Fibroblast of peridontal ligament (primary cell): ENCODE measurements at regions not wholly inside any gene's neighbourhood (a gene's known extent, or its start where the extent isn't known, plus 50 kb on each side); places are given as distances from the start of the nearest gene placed in this dataset.
"Not testable (repeated sequence)": the region's sequence is repeated elsewhere in the genome, so short reads cannot be mapped to it uniquely, and the experiment has no call there.

Source experiments
- DNase-seq: peaks from one replicate; pipeline ENCODE4 v3.0.0-alpha.2; 2010; ENCODE audit errors: extremely low read depth

GRCh38 chr6:68237205-68237604, 397.9 kb upstream of the ADGRB3 start:
- DNase-seq, result no peak

DNA sequence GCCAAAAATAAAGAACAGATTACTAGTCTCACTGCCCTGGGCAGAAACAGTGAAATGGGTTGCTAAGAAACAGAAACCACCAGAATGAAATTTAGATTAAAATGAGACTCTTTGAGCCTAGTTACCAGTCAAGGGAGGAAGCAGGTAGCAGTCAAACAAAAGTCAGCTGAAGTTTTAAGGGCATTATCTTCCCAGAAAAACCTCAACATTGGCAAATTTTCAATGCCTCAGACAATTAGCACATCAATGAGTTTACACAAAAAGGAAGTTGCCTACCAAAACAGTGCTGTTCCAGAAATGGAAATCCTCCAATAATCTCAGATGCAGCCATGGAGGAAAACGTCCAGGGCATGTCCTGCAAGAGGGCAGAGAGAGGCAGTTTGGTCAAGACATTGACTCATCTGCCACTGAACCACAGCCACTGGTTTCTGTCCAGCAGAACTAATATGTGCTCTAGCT, 399.7 kb upstream of the ADGRB3 start:
- no peak for DNase-seq

- DNase-seq, result no peak
Observed at GRCh38 chr6:68233623-68234022, 401.5 kb upstream of the ADGRB3 start.

DNA sequence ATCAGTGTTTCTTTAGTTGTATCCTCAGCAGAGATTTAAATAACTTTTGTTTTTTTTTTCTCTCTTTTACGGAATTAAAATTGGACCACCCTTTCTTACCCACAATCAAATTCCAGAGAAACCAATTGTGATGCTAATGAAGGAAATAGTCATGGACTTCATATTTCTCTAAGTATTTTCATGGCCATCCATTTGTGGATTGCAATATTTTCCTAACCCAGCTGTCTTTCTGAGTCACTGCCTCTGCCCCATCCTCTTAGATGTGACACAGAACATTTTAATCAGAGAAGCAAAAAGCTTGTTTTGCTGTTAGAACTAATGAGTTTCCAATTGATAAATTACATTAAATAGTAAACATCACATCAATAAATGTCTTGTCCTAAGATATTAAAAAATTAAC, 405.5 kb upstream of the ADGRB3 start:
- DNase-seq, result no peak

DNA sequence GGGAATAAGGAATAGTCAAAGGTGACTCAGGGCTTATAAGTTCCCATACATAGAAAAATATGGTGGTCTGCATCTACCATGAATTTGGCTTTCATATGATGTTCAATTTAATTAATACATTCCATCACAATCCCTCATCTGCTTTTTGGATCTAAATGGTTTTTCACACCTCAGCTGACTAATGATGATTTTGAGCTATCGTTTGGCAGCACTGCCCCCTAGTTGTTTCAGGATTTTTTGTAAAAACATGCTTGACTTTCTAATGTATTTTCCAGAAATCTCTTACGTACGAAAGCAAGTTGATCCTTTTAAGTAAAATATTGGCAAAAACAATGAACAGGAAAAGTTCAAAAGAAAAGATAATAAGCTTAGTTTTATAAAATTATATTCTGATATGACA, 408.6 kb upstream of the ADGRB3 start:
- DNase-seq, result no peak

GRCh38 chr6:68225729-68226128, 409.4 kb upstream of the ADGRB3 start:
- no peak for DNase-seq

DNA sequence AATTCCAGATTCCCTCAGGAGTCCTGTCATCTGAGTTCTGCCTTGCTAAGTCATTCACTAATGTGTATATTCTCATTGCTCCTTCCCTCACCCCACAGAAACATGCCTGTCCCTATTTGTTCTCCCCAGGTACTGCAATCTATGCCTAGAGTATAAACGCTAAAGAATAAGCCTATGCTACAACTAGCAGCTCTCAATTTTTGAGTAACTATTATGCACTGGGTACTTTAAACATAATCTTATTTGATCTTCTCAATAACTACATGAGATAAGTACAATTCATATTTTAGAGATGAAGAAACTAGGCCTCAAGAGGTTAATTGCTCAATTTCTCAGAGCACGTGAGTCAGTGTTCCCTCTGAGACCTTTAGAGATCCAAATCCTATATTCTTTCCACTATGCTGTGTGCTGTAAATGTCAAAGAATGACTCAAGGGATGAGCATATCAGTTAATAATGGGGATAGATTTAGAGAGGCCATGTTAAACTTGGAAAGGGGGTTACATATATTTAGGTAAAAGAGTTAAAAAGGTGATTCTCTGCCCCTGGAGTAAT, 423.8 kb upstream of the ADGRB3 start:
- no peak for DNase-seq

DNA sequence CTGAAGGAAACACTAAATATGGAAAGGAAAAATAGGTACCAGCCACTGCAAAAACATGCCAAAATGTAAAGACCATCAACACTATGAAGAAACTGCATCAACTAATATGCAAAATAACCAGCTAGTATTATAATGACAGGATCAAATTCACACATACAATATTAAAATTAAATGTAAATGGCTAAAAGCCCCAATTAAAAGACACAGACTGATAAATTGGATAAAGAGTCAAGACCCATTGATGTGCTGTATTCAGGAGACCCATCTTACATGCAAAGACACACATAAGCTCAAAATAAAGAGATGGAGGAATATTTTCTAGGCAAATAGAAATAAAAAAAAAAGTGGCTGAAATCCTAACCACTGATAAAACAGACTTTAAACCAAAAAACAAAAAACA, 427.5 kb upstream of the ADGRB3 start:
- DNase-seq, result not testable (repeated sequence)

DNA sequence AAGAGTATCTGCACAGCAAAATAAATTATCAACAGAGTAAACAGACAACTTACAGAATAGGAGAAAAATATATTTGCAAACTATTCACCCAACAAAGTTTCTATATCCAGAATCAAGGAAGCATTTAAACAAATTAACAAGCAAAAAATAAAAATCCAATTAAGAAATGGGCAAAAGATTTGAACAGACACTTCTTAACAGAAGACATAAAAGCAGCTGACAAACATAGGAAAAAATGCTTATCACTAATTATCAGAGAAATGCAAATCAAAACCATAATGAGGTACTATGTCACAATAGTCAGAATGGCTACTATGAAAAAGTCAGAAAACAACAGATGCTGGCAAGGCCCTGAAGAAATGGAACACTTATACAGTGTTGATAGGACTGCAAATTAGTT, 434.2 kb upstream of the ADGRB3 start:
- DNase-seq, result no peak

GRCh38 chr6:68197356-68197755, 437.7 kb upstream of the ADGRB3 start:
- no peak for DNase-seq

DNA sequence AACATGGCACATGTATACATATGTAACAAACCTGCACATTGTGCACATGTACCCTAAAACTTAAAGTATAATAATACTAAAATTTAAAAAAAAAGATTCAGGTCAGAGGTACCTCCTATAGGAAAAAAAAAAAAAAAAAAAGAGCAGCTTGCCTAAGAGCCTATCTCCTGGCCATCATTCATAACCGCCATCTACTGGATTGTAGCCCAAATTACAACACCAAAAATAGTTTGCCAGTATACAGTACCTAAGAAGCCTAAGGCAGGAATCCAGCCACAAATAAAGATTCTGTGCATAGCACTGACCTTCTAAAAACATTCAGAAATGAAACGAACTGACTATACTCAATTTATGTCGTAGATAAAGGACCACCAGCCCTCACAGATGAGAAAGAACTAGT, 438.4 kb upstream of the ADGRB3 start:
- DNase-seq, result no peak

DNA sequence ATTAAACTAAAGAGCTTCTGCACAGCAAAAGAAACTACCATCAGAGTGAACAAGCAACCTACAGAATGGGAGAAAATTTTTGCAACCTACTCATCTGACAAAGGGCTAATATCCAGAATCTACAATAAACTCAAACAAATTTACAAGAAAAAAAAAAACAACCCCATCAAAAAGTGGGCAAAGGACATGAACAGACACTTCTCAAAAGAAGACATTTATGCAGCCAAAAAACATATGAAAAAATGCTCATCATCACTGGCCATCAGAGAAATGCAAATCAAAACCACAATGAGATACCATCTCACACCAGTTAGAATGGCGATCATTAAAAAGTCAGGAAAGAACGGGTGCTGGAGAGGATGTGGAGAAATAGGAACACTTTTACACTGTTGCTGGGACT, 439.3 kb upstream of the ADGRB3 start:
- not testable (repeated sequence) for DNase-seq

DNA sequence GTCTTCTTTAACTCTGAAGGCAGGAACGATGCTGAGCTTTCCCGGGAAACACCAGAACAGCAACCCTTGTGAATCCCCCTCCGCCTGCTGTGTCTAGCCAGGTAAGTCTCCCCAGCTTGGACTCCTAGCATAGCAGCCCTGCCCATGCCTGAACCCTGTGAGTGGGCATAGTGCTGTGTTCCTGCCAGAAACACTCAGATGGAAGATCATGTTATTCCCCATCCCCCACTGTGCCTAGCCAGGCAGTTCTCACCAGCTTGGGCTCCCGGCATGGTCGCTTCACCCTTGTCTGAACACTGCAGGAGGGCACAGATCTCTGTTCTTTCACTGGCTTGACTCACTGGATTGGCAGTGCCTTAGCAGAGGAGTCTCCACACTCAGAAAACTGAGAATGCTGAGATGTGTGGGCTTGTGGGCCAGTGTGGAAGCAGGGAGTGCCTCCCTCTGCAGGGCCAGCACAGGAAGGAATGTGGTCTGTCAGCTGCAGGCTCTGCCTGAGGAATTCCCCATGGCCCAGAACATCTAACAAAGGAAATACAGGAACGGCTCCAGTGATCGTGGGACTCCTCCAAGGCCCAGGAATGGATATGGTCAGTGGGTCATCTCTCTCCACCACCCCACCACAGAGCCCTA, 440.1 kb upstream of the ADGRB3 start:
- DNase-seq, result no peak

DNA sequence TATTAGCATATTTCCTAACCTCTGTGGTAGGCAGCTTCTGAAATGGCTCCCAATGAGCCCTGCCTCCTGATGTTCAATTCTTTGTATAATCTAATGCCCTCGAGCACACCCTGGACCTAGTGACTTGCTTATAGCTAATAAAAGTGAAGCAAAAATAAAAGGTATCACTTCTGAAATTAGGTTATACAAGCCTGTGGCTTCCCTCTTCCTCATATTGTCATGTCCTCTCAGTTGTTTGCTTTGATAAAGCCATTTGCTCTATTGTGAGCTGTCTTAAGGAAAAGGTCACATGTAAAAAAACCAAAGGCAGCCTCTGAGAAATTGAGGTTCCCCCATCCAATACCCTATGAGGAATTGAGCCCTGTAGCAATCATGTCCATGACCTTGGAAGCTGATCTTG, 442.1 kb upstream of the ADGRB3 start:
- DNase-seq, result no peak

GRCh38 chr6:68189217-68189815, 445.8 kb upstream of the ADGRB3 start:
- no peak for DNase-seq

DNA sequence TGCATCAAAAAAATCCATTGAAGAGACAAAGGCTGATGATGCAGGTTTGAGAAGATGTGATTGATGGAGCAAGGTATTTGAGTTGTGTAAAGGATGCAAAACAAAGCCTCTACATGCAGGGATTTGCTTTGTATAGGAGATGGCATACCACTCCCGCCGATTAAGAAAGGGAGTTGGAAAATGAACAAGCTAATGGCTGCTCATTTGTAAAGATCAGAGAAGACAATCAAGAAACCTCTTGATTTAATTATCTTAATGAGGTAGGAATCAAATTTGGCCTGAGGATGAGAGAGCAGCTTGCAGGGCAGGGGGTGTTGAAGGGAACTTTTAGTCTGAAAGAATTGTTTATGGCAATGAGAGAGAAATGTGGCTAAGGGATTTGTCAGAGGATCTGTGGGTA, 448.2 kb upstream of the ADGRB3 start:
- no peak for DNase-seq

DNA sequence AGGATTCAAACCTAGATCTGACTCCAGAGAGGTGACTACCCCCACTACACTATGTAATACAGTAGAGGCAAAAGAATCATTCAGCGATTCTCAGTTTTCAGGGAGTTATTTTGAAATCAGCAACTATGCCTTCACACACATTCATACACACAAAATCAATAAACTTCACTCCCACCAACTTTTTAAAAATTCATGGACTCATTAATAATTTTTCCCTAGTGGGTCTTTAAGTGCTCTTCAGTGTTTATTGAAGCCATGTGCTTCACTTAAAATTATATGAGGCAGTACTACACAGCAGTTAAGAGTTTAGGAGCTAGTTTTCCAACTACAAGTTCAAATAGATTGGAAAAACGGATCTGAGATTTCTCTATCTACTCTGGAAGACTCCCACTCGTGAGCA, 452.7 kb upstream of the ADGRB3 start:
- no peak for DNase-seq

GRCh38 chr6:68181027-68181426, 454.1 kb upstream of the ADGRB3 start:
- DNase-seq, result not testable (repeated sequence)

DNA sequence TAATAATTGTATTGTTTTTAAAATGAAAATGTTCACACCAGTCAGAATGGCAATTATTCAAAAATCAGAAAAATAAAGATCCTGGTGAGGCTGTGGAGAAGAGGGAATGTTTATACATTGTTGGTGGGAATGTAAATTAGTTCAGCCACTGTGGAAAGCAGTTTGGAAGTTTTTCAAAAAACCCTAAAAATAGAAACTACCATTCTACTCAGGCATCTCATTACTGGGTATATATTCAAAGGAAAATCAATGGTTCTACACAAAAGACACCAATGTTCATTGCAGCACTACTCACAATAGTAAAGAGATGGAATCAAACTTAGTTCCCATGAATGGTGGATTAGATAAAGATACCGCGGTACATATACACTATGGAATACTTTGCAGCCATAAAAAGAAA, 461.5 kb upstream of the ADGRB3 start:
- DNase-seq, result no peak

- no peak for DNase-seq
Observed at GRCh38 chr6:68169922-68170321, 465.2 kb upstream of the ADGRB3 start.

DNA sequence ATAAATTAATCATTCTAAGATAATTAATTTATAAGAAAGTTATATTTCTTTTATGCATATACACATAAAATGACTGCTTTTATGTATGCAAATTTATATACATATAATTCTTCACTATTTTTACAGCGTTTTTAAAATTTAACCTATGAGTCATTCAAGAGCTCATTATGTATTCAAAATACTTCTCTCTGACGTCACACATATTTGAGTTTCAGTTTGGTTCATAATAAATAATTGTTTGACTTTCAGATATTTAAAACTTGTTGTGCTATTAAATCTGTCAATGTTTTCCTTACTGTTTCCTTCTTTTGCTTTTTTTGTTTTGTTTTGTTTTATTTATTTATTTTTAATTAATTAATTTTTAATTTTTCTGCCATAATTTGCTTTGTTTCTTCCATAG, 467.5 kb upstream of the ADGRB3 start:
- no peak for DNase-seq

DNA sequence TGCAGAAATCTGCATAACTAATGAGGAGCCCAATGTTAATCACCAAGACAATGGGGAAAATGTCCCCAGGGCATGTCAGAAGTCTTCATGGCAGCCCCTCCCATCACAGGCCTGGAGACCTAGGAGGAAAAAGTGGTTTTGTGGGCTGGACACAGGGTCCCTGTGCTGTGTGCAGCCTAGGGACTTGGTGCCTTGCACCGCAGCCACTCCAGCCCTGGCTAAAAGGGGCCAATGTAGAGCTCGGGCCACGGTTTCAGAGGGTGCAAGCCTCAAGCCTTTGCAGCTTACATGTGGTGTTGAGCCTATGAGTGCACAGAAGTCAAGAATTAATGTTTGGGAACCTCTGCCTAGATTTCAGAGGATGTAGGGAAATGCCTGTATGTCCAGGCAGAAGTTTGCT, 474.3 kb upstream of the ADGRB3 start:
- not testable (repeated sequence) for DNase-seq

GRCh38 chr6:68160348-68160747, 474.7 kb upstream of the ADGRB3 start:
- no peak for DNase-seq

GRCh38 chr6:68159433-68159832, 475.6 kb upstream of the ADGRB3 start:
- DNase-seq, result no peak
